NB4 (cell line): ENCODE measurements at regions not wholly inside any gene's neighbourhood (a gene's known extent, or its start where the extent isn't known, plus 50 kb on each side); places are given as distances from the start of the nearest gene placed in this dataset.

Experiments
- DNase-seq: peaks from one replicate; pipeline ENCODE4 v3.0.0; 2010; ENCODE audit warnings: low read depth
- H3K4me3 ChIP-seq: one replicate; pipeline ENCODE4 v1.5.1; 2011; ENCODE audit warnings: mild to moderate bottlenecking, low read depth, low read length, moderate library complexity
- MYC ChIP-seq: IDR thresholded peaks from 2 replicates; pipeline ENCODE4 v1.6.1; 2011; ENCODE audit warnings: low read depth, low read length
- POLR2A ChIP-seq: IDR thresholded peaks from 2 replicates; pipeline ENCODE4 v1.6.1; 2011; ENCODE audit warnings: mild to moderate bottlenecking; ENCODE audit not compliant: insufficient read length; ENCODE audit errors: extremely low read depth
- TF ChIP-seq, protein P1 (sequence below): IDR thresholded peaks from one replicate; pipeline ENCODE4 v1.5.1; 2012; ENCODE audit warnings: low read depth, low read length
- TF ChIP-seq, protein P2 (sequence below): IDR thresholded peaks from 2 replicates; pipeline ENCODE4 v1.6.1; 2011; ENCODE audit warnings: low read depth, low read length

DNA sequence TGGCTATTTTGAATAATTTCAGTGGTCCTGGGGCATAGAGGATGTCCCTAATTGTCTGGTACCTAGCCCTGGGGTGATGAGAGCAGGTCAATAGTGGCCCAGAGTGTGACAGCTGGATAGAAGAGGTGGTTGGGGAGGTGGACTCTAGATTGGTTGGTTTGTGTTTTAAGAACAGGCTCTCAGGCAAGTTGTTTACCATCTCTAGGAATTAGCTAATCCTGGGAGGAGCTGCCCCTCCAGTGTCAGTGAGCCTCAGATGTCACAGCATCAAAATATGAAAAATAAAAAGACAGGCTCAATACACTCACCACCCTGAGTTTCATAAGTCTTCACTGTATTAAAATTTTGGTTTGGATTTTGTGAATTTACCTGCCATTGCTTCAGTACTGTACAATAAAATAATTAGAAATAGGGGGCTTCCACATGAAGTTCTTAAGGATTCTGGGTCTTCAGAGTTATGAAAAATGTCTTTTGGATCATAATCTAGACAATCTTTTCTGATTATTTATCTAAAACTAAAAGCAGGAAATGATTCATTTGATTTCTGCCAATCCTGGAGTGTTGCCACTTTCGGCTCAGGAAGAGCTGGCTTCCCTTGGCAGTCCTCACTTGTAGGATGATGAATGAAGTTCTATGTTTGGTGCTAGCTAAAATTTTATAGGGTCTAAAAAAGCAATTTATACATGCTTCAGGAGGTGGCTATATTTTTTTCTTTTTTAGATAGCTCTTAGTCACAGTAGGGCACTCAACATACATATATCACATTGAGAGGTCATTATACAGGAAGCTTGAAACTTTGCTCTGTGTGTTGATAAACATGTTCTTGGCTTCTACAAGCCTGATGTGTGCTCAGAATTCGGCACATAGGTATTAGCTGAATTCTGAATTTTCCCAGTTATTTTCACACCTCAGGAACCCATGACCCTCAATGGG lies 395.1 kb downstream of the RAB28 start:
- no peak for DNase-seq
- H3K4me3 ChIP-seq: no peak overlapping the region
- TF ChIP-seq POLR2A: no peak
- no peak for TF ChIP-seq MYC
- TF ChIP-seq, protein P1, sequence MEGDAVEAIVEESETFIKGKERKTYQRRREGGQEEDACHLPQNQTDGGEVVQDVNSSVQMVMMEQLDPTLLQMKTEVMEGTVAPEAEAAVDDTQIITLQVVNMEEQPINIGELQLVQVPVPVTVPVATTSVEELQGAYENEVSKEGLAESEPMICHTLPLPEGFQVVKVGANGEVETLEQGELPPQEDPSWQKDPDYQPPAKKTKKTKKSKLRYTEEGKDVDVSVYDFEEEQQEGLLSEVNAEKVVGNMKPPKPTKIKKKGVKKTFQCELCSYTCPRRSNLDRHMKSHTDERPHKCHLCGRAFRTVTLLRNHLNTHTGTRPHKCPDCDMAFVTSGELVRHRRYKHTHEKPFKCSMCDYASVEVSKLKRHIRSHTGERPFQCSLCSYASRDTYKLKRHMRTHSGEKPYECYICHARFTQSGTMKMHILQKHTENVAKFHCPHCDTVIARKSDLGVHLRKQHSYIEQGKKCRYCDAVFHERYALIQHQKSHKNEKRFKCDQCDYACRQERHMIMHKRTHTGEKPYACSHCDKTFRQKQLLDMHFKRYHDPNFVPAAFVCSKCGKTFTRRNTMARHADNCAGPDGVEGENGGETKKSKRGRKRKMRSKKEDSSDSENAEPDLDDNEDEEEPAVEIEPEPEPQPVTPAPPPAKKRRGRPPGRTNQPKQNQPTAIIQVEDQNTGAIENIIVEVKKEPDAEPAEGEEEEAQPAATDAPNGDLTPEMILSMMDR: no peak
- TF ChIP-seq, protein P2, sequence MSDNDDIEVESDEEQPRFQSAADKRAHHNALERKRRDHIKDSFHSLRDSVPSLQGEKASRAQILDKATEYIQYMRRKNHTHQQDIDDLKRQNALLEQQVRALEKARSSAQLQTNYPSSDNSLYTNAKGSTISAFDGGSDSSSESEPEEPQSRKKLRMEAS: no peak

DNA sequence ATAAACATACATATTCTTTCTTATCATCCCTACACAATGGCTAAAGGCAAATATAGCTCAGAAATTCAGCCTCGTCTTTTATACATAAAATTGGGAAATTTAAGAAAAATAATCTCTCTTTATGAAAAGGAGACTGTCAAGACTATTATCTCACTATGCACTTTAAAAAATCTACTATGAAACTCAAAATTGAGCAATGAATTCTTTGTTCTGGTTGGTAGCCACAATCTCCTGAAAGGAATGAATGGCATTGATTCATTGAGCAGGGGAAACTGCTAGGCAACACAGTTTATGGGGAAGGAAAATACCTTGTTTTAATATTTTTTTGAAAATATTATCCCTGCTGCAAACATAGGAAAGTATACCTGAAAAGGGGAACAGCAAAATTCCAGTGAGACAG lies 397.1 kb downstream of the RAB28 start:
- H3K4me3 ChIP-seq: no peak overlapping the region
- TF ChIP-seq, protein P1: no peak
- TF ChIP-seq, protein P2: no peak
- TF ChIP-seq MYC: no peak
- no peak for TF ChIP-seq POLR2A
- no peak for DNase-seq

DNA sequence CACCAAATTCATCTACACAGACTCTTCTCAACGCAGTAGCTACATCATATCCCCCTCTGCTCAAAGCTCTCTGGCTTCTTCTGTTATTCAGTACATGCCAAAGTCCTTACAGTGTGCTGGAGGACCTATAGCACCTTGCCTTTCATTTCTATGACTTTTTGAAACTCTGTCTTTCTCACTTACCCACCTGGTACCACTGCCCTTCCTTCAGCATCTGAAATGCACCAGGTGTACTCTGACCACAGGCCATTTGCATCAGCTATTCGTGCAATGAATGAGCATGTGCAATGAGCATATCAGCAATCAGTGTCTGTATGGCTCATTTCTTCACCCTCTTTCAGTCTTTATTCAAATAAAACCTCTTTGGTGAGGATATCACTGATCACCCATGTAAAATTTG lies 399.9 kb downstream of the RAB28 start:
- TF ChIP-seq, protein P1: no peak
- TF ChIP-seq MYC (no peak), POLR2A (no peak)
- TF ChIP-seq, protein P2: no peak
- no peak overlapping the region for H3K4me3 ChIP-seq
- no peak for DNase-seq

DNA sequence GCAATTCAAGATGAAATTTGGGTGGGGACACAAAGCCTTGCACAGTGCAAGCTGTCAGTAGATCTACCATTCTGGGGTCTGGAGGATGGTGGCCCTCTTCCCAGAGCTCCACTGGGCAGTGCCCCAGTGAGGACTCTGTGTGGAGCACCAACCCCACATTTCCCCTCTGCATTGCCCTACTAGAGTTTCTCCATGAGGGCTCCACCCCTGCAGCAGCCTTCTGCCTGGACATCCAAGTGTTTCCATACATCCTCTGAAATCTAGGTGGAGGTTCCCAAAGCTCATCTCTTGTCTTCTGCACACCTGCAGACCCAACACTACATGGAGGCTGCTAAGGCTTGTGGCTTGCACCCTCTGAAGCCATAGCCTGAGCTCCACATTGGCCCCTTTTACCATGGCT lies 402.3 kb downstream of the RAB28 start:
- DNase-seq: no peak
- TF ChIP-seq, protein P2: no peak
- TF ChIP-seq MYC: no peak
- TF ChIP-seq, protein P1: no peak
- TF ChIP-seq POLR2A: no peak
- H3K4me3 ChIP-seq: no peak overlapping the region

DNA sequence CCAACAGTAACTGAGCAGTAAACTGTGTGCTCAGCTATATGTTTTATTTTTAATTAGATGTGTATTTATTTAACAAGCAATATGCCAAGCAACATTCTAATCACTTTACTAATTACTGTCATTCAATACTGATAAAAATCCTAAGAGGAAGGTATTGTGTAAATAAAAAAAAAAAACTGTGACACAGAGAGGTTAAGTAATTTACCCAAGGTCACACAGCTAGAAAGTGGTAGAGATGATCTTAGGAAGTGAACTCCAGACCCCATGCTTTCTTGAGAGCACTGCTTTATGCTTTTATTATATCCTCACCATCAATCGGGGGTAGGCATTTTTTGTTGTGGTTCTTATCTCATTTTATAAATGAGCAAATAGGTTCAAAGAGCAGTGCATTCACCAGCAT lies 417.1 kb downstream of the RAB28 start:
- TF ChIP-seq, protein P2: no peak
- TF ChIP-seq, protein P1: no peak
- TF ChIP-seq MYC (no peak), POLR2A (no peak)
- no peak overlapping the region for H3K4me3 ChIP-seq
- no peak for DNase-seq
